C4-2B (cell line): ENCODE measurements at regions not wholly inside any gene's neighbourhood (a gene's known extent, or its start where the extent isn't known, plus 50 kb on each side); places are given as distances from the start of the nearest gene placed in this dataset.

Source experiments
- H3K27ac ChIP-seq: fragments of 450-650 bp; 2 replicates; pipeline ENCODE4 v1.5.1; 2017
- ZFX ChIP-seq: fragments of 450-650 bp; IDR thresholded peaks from 2 replicates; pipeline ENCODE4 v1.6.1; 2017
- TF ChIP-seq, protein P1 (sequence below): fragments of 450-650 bp; conservative IDR thresholded peaks from 2 replicates; pipeline ENCODE4 v1.5.1; 2017; ENCODE audit warnings: mild to moderate bottlenecking

DNA sequence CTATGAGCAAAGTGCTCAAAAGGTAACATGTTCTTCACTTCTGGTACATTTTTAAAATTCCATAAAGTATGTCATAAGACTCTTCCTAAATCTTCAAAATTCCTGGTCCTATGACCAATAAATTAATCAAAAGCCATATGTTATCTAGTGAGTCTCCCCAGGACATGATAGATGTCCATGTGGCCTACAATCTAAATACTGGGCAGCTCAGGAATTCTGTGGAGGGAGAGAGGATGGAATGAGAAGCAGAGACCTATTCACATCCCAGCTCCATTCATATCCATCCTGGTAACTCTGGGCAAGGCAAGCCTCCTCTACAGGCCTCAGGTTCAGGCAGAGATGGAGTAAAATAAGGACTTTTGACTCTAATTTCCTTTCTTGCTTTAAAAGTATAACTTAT is 224.8 kb downstream of the MTERF1 start:
- no peak for TF ChIP-seq ZFX
- TF ChIP-seq, protein P1, sequence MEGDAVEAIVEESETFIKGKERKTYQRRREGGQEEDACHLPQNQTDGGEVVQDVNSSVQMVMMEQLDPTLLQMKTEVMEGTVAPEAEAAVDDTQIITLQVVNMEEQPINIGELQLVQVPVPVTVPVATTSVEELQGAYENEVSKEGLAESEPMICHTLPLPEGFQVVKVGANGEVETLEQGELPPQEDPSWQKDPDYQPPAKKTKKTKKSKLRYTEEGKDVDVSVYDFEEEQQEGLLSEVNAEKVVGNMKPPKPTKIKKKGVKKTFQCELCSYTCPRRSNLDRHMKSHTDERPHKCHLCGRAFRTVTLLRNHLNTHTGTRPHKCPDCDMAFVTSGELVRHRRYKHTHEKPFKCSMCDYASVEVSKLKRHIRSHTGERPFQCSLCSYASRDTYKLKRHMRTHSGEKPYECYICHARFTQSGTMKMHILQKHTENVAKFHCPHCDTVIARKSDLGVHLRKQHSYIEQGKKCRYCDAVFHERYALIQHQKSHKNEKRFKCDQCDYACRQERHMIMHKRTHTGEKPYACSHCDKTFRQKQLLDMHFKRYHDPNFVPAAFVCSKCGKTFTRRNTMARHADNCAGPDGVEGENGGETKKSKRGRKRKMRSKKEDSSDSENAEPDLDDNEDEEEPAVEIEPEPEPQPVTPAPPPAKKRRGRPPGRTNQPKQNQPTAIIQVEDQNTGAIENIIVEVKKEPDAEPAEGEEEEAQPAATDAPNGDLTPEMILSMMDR: no peak
- H3K27ac ChIP-seq: no peak overlapping the region

DNA sequence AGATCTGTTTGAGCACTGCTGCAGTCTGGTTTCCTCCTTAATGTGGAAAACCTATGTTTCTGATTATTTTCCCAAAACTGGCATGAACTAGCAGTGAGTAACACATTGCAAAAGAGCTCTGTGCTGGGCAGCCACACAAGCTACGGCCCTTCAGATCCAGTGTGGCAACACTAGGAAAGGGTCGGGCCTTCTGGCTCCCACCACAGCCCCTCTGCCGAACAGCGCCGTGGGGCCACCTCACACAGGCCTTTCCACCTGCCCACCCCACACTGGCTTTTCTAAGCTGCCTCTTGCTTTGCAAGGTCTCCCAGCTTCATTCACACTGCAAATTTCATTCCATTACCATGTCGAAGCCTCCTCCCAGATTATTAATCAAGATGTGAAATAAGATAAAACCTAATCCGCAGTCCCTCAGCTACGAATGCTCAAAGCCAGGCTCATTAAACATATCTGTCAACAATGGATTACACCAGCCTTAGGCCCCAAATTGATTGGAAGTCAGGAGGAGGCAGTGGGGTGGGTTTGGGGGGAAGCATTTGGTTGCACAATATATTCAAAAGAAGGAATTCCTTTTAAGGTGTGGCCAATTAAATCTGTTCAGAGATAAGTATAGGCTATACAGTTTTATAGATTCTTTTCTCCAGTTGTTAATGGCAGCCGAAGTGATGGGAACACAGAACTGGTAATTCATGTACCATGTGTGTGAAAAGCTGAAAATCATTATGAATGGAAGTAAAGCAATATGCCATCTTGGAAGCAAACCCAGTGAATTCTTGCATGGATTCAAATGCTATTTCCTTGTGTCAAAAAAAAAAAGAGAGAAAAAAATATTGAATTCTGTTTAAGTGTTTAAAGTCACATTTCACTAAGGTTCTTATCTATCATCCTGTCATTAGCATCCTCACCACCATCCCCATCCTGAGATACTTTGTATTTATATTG is 223.7 kb downstream of the MTERF1 start:
- H3K27ac ChIP-seq: no peak overlapping the region
- TF ChIP-seq, protein P1: no peak
- no peak for TF ChIP-seq ZFX

DNA sequence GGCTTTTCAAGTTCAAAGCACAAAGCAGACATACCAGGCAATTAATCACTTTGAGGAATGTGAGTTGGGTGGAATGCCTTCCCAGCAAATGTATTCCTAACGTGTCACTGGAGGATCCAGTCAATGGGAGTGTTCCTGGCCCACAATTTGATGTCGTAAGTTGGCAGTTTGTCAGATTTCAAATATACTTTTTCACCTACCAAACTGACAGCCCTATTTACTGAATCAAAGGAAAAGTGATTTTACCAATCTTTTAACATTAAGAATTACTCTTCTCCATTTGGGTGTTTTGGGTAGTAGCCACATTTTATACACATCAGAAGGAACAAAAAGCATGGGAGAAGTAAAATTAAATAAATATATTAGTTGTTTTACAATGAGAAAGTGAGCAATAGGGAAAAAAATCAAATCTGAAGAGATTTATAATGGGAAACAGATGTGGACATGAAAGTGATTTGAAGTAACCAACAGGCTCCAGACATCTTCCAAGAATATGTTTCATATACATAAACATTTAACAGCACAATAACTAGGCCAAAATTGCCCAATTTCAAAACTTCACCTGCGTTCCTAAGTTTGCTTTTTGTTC is 222.9 kb downstream of the MTERF1 start:
- no peak overlapping the region for H3K27ac ChIP-seq
- TF ChIP-seq, protein P1: no peak
- no peak for TF ChIP-seq ZFX

DNA sequence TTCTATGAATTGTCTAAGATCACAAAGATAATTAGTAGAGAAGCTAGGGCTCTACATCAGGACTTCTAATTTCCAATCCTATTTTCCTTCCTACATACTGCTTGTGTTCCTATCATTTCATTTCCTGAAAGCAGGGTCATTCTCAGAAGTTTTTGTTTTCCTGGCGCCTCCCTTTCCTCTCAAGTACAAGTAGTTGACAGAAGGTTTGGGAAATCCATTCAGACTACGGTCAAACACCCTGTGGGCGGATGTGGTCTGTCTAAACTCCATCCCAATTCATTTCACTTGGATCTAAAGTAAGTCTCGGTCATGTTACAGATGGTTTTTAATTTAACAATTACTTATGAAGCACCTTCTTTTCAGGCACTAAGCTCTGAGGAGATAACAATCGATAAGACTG is 221.4 kb downstream of the MTERF1 start:
- H3K27ac ChIP-seq: no peak overlapping the region
- no peak for TF ChIP-seq ZFX
- TF ChIP-seq, protein P1: no peak

DNA sequence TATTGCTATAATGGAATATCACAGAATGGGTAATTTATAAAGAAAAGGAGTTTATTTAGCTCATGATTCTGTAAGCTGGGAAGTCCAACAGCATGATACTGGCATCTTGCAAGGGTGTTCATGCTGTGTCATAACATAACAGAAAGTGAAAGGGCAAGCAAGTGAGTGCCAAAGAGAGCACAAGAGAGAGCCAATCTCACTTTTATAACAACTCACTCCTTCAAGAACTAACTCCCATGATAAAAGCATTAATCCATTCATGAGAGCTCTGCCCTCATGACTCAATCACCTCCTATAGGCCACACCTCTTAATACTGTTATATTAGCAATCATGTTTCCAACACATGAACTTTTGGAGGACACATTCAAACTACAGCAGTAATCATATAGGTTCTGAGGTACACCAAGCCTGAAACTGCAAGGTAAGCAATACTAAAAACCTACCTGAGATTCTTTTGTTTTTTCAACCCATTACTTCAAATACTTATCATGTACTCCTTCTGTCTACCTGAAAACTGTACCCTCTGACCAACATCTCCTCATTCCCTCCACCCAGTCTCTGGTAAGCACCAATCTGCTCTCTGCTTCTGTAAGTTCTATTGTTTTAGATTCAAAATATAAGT is 219.7 kb downstream of the MTERF1 start:
- H3K27ac ChIP-seq: no peak overlapping the region
- TF ChIP-seq, protein P1: no peak
- TF ChIP-seq ZFX: no peak

DNA sequence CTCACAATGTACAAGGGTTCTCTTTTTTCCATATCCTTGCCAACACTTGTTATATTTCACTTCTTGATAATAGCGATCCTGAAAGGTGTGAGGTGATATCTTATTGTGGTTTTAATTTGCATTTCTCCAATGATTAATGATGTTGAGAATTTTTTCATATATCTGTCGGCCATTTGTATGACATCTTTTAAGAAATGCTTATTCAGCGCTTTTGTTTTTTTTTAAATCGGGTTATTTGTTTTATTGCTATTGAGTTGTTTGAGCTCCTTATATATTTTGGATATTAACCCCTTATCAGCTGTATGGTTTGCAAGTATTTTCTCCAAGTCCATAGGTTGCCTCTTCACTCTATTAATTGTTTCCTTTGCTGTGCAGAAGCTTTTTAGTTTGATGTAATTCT is 218.8 kb downstream of the MTERF1 start:
- H3K27ac ChIP-seq: no peak overlapping the region
- TF ChIP-seq, protein P1: no peak
- no peak for TF ChIP-seq ZFX

DNA sequence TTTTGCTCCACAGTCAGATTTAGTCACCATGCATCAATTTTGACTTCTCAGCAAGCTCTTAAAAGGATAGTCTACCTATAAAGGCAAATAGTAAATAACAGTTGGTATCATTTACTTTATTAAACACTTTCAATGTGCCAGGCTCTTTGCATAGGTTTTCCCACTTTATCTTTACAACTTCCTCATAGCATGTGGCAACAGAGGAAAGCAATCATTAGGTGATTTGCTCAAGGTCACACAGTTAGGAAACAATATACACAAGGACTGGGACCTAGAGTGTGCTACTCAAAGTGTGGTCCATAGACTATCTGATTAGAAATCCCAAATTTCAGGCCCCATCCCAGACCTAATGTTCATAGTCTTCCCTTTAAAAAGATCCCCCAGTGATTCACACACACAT is 212.3 kb downstream of the MTERF1 start:
- no peak for TF ChIP-seq ZFX
- TF ChIP-seq, protein P1: no peak
- no peak overlapping the region for H3K27ac ChIP-seq
